ENCODE measurements at regions not wholly inside any gene's neighbourhood (a gene's known extent, or its start where the extent isn't known, plus 50 kb on each side); places are given as distances from the start of the nearest gene placed in this dataset.

DNA sequence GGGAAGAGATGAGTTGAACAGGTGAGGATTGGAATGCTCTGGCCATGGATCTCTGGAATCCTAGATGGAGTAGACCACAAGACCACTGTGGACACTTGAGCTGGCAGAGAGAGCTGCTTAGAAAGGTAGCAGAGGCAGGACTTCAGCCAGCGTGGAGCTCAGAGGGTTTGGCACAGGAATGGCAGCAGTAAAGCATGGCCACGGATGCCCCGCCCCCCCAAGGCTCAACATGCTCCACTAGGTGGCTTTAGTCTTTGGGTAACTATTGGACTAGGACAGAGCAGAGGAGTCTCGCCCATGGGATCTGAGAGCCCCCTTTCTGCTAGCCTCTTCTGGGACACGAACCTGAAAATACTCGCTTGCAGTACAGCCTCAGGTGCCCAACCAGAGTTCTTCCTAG lies 150.1 kb upstream of the NEIL3 start:
- no peak overlapping the region for H3K4me3 ChIP-seq (ENCODE audit: insufficient read depth, low read length)
- no peak for DNase-seq (ENCODE audit: insufficient read length, low spot score, missing footprints)
- no peak overlapping the region for H3K27ac ChIP-seq (ENCODE audit: low read depth, low read length)
- no peaks in the 10 kb centered on the region for H3K27me3 ChIP-seq (ENCODE audit: insufficient read depth, low read length)
- no peaks in the 10 kb centered on the region for H3K9me3 ChIP-seq (ENCODE audit: low read depth, low read length)
- H3K79me2 ChIP-seq (ENCODE audit: insufficient read depth, low read length): no peaks in the 10 kb centered on the region
- no peaks in the 10 kb centered on the region for H3K4me1 ChIP-seq (ENCODE audit: insufficient read depth, low read length)
- H2AFZ ChIP-seq (ENCODE audit: low read length): no peak overlapping the region
- H4K20me1 ChIP-seq (ENCODE audit: insufficient read depth, low read length): no peaks in the 10 kb centered on the region
- no peak overlapping the region for H3K4me2 ChIP-seq (ENCODE audit: insufficient read depth, low read length)
- TF ChIP-seq, protein P1, sequence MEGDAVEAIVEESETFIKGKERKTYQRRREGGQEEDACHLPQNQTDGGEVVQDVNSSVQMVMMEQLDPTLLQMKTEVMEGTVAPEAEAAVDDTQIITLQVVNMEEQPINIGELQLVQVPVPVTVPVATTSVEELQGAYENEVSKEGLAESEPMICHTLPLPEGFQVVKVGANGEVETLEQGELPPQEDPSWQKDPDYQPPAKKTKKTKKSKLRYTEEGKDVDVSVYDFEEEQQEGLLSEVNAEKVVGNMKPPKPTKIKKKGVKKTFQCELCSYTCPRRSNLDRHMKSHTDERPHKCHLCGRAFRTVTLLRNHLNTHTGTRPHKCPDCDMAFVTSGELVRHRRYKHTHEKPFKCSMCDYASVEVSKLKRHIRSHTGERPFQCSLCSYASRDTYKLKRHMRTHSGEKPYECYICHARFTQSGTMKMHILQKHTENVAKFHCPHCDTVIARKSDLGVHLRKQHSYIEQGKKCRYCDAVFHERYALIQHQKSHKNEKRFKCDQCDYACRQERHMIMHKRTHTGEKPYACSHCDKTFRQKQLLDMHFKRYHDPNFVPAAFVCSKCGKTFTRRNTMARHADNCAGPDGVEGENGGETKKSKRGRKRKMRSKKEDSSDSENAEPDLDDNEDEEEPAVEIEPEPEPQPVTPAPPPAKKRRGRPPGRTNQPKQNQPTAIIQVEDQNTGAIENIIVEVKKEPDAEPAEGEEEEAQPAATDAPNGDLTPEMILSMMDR (IDR thresholded peaks at IDR 0.05; ENCODE audit: extremely low read depth, low read depth, low read length): no peak
- no peaks in the 10 kb centered on the region for H3K36me3 ChIP-seq (ENCODE audit: insufficient read depth, low read length)

DNA sequence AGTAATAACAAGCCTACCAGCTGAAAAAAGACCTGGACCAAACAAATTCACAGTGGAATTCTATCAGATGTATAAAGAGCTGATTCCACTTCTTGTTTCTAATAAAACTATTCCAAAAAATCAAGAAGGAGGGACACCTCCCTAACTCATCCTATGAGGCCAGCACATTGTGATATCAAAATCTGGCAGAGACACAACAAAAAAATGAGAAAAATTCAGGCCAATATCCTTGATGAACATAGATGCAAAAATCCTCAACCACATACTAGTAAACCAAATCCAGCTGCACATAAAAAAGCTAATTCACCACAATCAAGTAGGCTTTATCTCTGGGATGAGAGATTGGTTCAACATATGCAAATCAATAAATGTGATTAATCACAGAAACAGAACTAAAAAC lies 147.9 kb upstream of the NEIL3 start:
- Histone ChIP-seq H2AFZ (ENCODE audit: low read length) (no peak overlapping the region), H3K4me1 (ENCODE audit: insufficient read depth, low read length) (no peaks in the 10 kb centered on the region), H3K27ac (ENCODE audit: low read depth, low read length) (no peak overlapping the region), H3K79me2 (ENCODE audit: insufficient read depth, low read length) (no peaks in the 10 kb centered on the region), H4K20me1 (ENCODE audit: insufficient read depth, low read length) (no peaks in the 10 kb centered on the region), H3K27me3 (ENCODE audit: insufficient read depth, low read length) (no peaks in the 10 kb centered on the region), H3K4me3 (ENCODE audit: insufficient read depth, low read length) (no peak overlapping the region), H3K36me3 (ENCODE audit: insufficient read depth, low read length) (no peaks in the 10 kb centered on the region), H3K4me2 (ENCODE audit: insufficient read depth, low read length) (no peak overlapping the region), H3K9me3 (ENCODE audit: low read depth, low read length) (no peaks in the 10 kb centered on the region)
- TF ChIP-seq, protein P1 (IDR thresholded peaks at IDR 0.05; ENCODE audit: extremely low read depth, low read depth, low read length): no peak
- DNase-seq (ENCODE audit: insufficient read length, low spot score, missing footprints): no peak

DNA sequence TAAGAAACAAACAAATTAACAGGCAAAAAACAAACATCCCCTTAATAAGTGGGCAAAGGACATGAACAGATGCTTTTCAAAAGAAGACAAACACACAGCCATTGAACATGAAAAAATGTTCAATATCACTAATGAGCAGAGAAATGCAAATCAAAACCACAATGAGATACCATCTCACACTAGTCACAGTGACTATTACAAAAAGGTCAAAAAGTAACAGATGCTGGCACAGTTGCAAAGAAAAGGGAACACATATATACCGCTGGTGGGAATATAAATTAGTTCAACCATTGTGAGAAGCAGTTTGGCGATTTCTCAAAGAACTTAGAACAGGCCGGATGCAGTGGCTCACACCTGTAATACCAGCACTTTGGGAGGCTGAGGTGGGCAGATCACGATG lies 146.1 kb upstream of the NEIL3 start:
- H4K20me1 ChIP-seq (ENCODE audit: insufficient read depth, low read length): no peaks in the 10 kb centered on the region
- TF ChIP-seq, protein P1 (IDR thresholded peaks at IDR 0.05; ENCODE audit: extremely low read depth, low read depth, low read length): no peak
- H3K4me3 ChIP-seq (ENCODE audit: insufficient read depth, low read length): no peak overlapping the region
- H3K4me1 ChIP-seq (ENCODE audit: insufficient read depth, low read length): no peaks in the 10 kb centered on the region
- no peaks in the 10 kb centered on the region for H3K27me3 ChIP-seq (ENCODE audit: insufficient read depth, low read length)
- H3K4me2 ChIP-seq (ENCODE audit: insufficient read depth, low read length): no peak overlapping the region
- no peaks in the 10 kb centered on the region for H3K9me3 ChIP-seq (ENCODE audit: low read depth, low read length)
- no peaks in the 10 kb centered on the region for H3K79me2 ChIP-seq (ENCODE audit: insufficient read depth, low read length)
- no peak for DNase-seq (ENCODE audit: insufficient read length, low spot score, missing footprints)
- H2AFZ ChIP-seq (ENCODE audit: low read length): no peak overlapping the region
- H3K36me3 ChIP-seq (ENCODE audit: insufficient read depth, low read length): no peaks in the 10 kb centered on the region
- H3K27ac ChIP-seq (ENCODE audit: low read depth, low read length): no peak overlapping the region

DNA sequence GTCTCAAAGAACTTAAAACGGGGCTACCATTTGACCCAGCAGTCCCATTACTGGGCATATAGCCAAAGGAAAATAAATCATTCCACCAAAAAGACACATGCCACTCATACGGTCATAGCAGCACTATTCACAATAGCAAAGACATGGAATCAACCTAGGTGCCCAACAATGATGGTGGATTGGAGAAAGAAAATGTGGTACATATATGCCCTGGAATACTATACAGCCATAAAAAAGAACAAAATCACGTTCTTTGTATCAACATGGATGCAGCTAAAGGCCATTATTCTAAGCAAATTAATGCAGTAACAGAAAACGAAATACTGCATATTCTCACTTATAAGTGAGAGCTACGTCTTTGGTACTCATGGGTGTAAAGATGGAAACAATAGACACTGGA lies 138.1 kb upstream of the NEIL3 start:
- Histone ChIP-seq H3K36me3 (ENCODE audit: insufficient read depth, low read length) (no peaks in the 10 kb centered on the region), H3K27me3 (ENCODE audit: insufficient read depth, low read length) (no peaks in the 10 kb centered on the region), H3K4me2 (ENCODE audit: insufficient read depth, low read length) (no peak overlapping the region), H3K4me3 (ENCODE audit: insufficient read depth, low read length) (no peak overlapping the region), H3K4me1 (ENCODE audit: insufficient read depth, low read length) (no peaks in the 10 kb centered on the region), H4K20me1 (ENCODE audit: insufficient read depth, low read length) (no peaks in the 10 kb centered on the region), H3K79me2 (ENCODE audit: insufficient read depth, low read length) (no peaks in the 10 kb centered on the region), H2AFZ (ENCODE audit: low read length) (no peak overlapping the region), H3K27ac (ENCODE audit: low read depth, low read length) (no peak overlapping the region), H3K9me3 (ENCODE audit: low read depth, low read length) (no peaks in the 10 kb centered on the region)
- no peak for DNase-seq (ENCODE audit: insufficient read length, low spot score, missing footprints)
- TF ChIP-seq, protein P1 (IDR thresholded peaks at IDR 0.05; ENCODE audit: extremely low read depth, low read depth, low read length): no peak
